H9 (cell line): ENCODE measurements at regions not wholly inside any gene's neighbourhood (a gene's known extent, or its start where the extent isn't known, plus 50 kb on each side); places are given as distances from the start of the nearest gene placed in this dataset.

Source experiments
- DNase-seq: peaks from one replicate; pipeline ENCODE4 v3.0.0-alpha.2; 2017
- H2AFZ ChIP-seq: one replicate; pipeline ENCODE4 v1.6.1; 2013; ENCODE audit warnings: mild to moderate bottlenecking, low read length, control low read depth, moderate library complexity
- H2AK5ac ChIP-seq: 2 replicates; pipeline ENCODE4 v1.6.1; 2013; ENCODE audit warnings: low read length, control low read depth, mixed read lengths; ENCODE audit not compliant: insufficient read length
- H2BK120ac ChIP-seq: one replicate; pipeline ENCODE4 v1.6.1; 2013; ENCODE audit warnings: low read depth, mild to moderate bottlenecking, low read length, control low read depth, inconsistent platforms; ENCODE audit not compliant: poor library complexity, severe bottlenecking
- H2BK12ac ChIP-seq: 2 replicates; pipeline ENCODE4 v1.6.1; 2013; ENCODE audit warnings: low read length, control low read depth, mixed read lengths, low read depth; ENCODE audit not compliant: insufficient read length
- H2BK15ac ChIP-seq: 2 replicates; pipeline ENCODE4 v1.6.1; 2013; ENCODE audit warnings: low read depth, low read length, control low read depth
- H2BK20ac ChIP-seq: one replicate; pipeline ENCODE4 v1.6.1; 2013; ENCODE audit warnings: low read depth, mild to moderate bottlenecking, low read length, control low read depth, inconsistent platforms; ENCODE audit not compliant: poor library complexity, severe bottlenecking
- H2BK5ac ChIP-seq: 2 replicates; pipeline ENCODE4 v1.6.1; 2013; ENCODE audit warnings: low read length, control low read depth, mixed read lengths; ENCODE audit not compliant: insufficient read length
- H3K14ac ChIP-seq: 2 replicates; pipeline ENCODE4 v1.6.1; 2013; ENCODE audit warnings: low read length, control low read depth; ENCODE audit not compliant: insufficient read depth
- H3K18ac ChIP-seq: 2 replicates; pipeline ENCODE4 v1.6.1; 2013; ENCODE audit warnings: low read depth, mild to moderate bottlenecking, mixed read lengths, low read length, control low read depth; ENCODE audit not compliant: insufficient read length
- H3K23ac ChIP-seq: 2 replicates; pipeline ENCODE4 v1.6.1; 2013; ENCODE audit warnings: low read length, control low read depth, mixed read lengths, low read depth; ENCODE audit not compliant: insufficient read length
- H3K23me2 ChIP-seq: 2 replicates; pipeline ENCODE4 v1.6.1; 2013; ENCODE audit warnings: low read depth, mild to moderate bottlenecking, mixed read lengths, low read length, control low read depth; ENCODE audit not compliant: insufficient read length, poor library complexity, severe bottlenecking
- H3K27ac ChIP-seq: 2 replicates; pipeline ENCODE4 v1.5.1; 2013; ENCODE audit warnings: low read length, control low read depth, mixed read lengths, low read depth; ENCODE audit not compliant: insufficient read length
- H3K27me3 ChIP-seq: 2 replicates; pipeline ENCODE4 v1.6.1; 2013; ENCODE audit warnings: low read length, control low read depth, inconsistent platforms; ENCODE audit not compliant: insufficient read depth
- H3K4ac ChIP-seq: 2 replicates; pipeline ENCODE4 v1.6.1; 2013; ENCODE audit warnings: low read depth, mild to moderate bottlenecking, control low read depth, inconsistent platforms, low read length, moderate library complexity
- H3K4me1 ChIP-seq: 2 replicates; pipeline ENCODE4 v1.6.1; 2013; ENCODE audit warnings: low read length, control low read depth, inconsistent platforms; ENCODE audit not compliant: insufficient read depth
- H3K4me2 ChIP-seq: 2 replicates; pipeline ENCODE4 v1.6.1; 2013; ENCODE audit warnings: low read length, control low read depth, mixed read lengths; ENCODE audit not compliant: insufficient read length, insufficient read depth
- H3K56ac ChIP-seq: 2 replicates; pipeline ENCODE4 v1.6.1; 2013; ENCODE audit warnings: low read depth, mild to moderate bottlenecking, mixed read lengths, low read length, control low read depth; ENCODE audit not compliant: insufficient read length
- H3K79me1 ChIP-seq: 2 replicates; pipeline ENCODE4 v1.6.1; 2013; ENCODE audit warnings: low read depth, mild to moderate bottlenecking, moderate library complexity, low read length, control low read depth, inconsistent platforms; ENCODE audit not compliant: insufficient read depth, poor library complexity, severe bottlenecking
- H3K79me2 ChIP-seq: 2 replicates; pipeline ENCODE4 v1.6.1; 2013; ENCODE audit warnings: low read length, control low read depth, inconsistent platforms; ENCODE audit not compliant: insufficient read depth
- H3K9ac ChIP-seq: 2 replicates; pipeline ENCODE4 v1.6.1; 2013; ENCODE audit warnings: low read length, control low read depth, mixed read lengths; ENCODE audit not compliant: insufficient read length; ENCODE audit errors: extremely low read depth
- H3K9me3 ChIP-seq: one replicate; pipeline ENCODE4 v1.6.1; 2013; ENCODE audit warnings: low read depth, low read length, inconsistent platforms; ENCODE audit not compliant: control insufficient read depth
- H3T11ph ChIP-seq: one replicate; pipeline ENCODE4 v1.6.1; 2013; ENCODE audit warnings: mild to moderate bottlenecking, low read length, control low read depth, inconsistent platforms
- H4K20me1 ChIP-seq: one replicate; pipeline ENCODE4 v1.6.1; 2013; ENCODE audit not compliant: control insufficient read depth, insufficient read length, insufficient read depth
- H4K5ac ChIP-seq: 2 replicates; pipeline ENCODE4 v1.6.1; 2013; ENCODE audit warnings: low read depth, mild to moderate bottlenecking, mixed read lengths, low read length, control low read depth; ENCODE audit not compliant: insufficient read length
- H4K8ac ChIP-seq: replicated peaks from 2 replicates; pipeline ENCODE4 v1.6.1; 2013; ENCODE audit warnings: low read length, control low read depth, mixed read lengths, low read depth; ENCODE audit not compliant: insufficient read length
- H4K91ac ChIP-seq: 2 replicates; pipeline ENCODE4 v1.6.1; 2013; ENCODE audit warnings: low read depth, mild to moderate bottlenecking, moderate library complexity, mixed read lengths, low read length, control low read depth; ENCODE audit not compliant: insufficient read length
- H3K27ac Mint-ChIP-seq, 3 experiments: 2 replicates in 2 of 3; 3 replicates in 1 of 3; pipeline ENCODE4 v1.8.0; 2020 to 2021; ENCODE audit warnings: mixed read lengths in 3 of 3, mild to moderate bottlenecking in 1 of 3, moderate library complexity in 1 of 3
- H3K27me3 Mint-ChIP-seq: 2 replicates; pipeline ENCODE4 v1.8.0; 2021; ENCODE audit warnings: low read depth, mild to moderate bottlenecking, moderate library complexity, mixed read lengths
- H3K36me3 Mint-ChIP-seq, 3 experiments: 2 replicates in 2 of 3; 3 replicates in 1 of 3; pipeline ENCODE4 v1.8.0; 2020 to 2021; ENCODE audit warnings: low read depth in 3 of 3, mixed read lengths in 3 of 3; ENCODE audit not compliant: insufficient read depth in 1 of 3
- H3K4me1 Mint-ChIP-seq, 2 experiments: 2 replicates each; pipeline ENCODE4 v1.8.0; 2020; ENCODE audit warnings: mixed read lengths in 2 of 2
- H3K4me3 Mint-ChIP-seq, 2 experiments: 2 replicates in 1 of 2; 3 replicates in 1 of 2; pipeline ENCODE4 v1.8.0; 2020 to 2021; ENCODE audit warnings: mild to moderate bottlenecking in 2 of 2, mixed read lengths in 2 of 2, moderate library complexity in 1 of 2
- H3K9me3 Mint-ChIP-seq, 2 experiments: 2 replicates in 1 of 2; 3 replicates in 1 of 2; pipeline ENCODE4 v1.8.0; 2020; ENCODE audit warnings: mild to moderate bottlenecking in 2 of 2, mixed read lengths in 2 of 2, moderate library complexity in 1 of 2
- WGBS: extraction: QIAGEN DNeasy Blood & Tissue Kit; methylation state at CpG from one replicate; pipeline ENCODE4 v1.1.7; 2013; ENCODE audit warnings: missing lambda C conversion rate, low lambda C conversion rate, mixed read lengths; ENCODE audit not compliant: insufficient read length; ENCODE audit errors: extremely low coverage; 5-methylcytosine and 5-hydroxymethylcytosine counted together
- TF ChIP-seq, protein P1 (sequence below): fragments of 200-600 bp; sonication (generic); conservative IDR thresholded peaks from 3 replicates; pipeline ENCODE4 v1.8.0; 2021; ENCODE audit warnings: antibody characterized with exemption, mild to moderate bottlenecking

- H3K4ac ChIP-seq = no peak overlapping the region
- H3K4me2 ChIP-seq = no peak overlapping the region
- Mint-ChIP-seq H3K36me3 (no peaks in the 10 kb centered on the region; a peak in 1 of 7 replicates), H3K4me1 (no peaks in the 10 kb centered on the region), H3K4me3 (no peak overlapping the region), H3K9me3 (peaks cover 2 to 33% of the 10 kb centered on the region in 2 experiments; a peak in 4 of 5 replicates), H3K27me3 (no peaks in the 10 kb centered on the region; the same call in 1 of the 2 replicates), H3K27ac (no peak overlapping the region)
- no peaks in the 10 kb centered on the region for H4K20me1 ChIP-seq
- H3K23ac ChIP-seq = no peak overlapping the region
- no peak overlapping the region for H4K91ac ChIP-seq
- WGBS = no CpG with 5 or more reads among the region's 1 CpG
- no peak for DNase-seq
- H3K56ac ChIP-seq = no peak overlapping the region
- H3T11ph ChIP-seq = no peak overlapping the region
- TF ChIP-seq, protein P1, sequence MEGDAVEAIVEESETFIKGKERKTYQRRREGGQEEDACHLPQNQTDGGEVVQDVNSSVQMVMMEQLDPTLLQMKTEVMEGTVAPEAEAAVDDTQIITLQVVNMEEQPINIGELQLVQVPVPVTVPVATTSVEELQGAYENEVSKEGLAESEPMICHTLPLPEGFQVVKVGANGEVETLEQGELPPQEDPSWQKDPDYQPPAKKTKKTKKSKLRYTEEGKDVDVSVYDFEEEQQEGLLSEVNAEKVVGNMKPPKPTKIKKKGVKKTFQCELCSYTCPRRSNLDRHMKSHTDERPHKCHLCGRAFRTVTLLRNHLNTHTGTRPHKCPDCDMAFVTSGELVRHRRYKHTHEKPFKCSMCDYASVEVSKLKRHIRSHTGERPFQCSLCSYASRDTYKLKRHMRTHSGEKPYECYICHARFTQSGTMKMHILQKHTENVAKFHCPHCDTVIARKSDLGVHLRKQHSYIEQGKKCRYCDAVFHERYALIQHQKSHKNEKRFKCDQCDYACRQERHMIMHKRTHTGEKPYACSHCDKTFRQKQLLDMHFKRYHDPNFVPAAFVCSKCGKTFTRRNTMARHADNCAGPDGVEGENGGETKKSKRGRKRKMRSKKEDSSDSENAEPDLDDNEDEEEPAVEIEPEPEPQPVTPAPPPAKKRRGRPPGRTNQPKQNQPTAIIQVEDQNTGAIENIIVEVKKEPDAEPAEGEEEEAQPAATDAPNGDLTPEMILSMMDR = no peak
- H3K4me1 ChIP-seq = no peaks in the 10 kb centered on the region
- H3K27me3 ChIP-seq = no peaks in the 10 kb centered on the region
- no peaks in the 10 kb centered on the region for H3K23me2 ChIP-seq
- H3K14ac ChIP-seq = no peak overlapping the region
- H2BK12ac ChIP-seq = no peak overlapping the region
- no peak overlapping the region for H2BK5ac ChIP-seq
- no peaks in the 10 kb centered on the region for H3K79me2 ChIP-seq
- no peak overlapping the region for H2AFZ ChIP-seq
- no peaks in the 10 kb centered on the region for H3K79me1 ChIP-seq
- H2BK120ac ChIP-seq = no peak overlapping the region
- H4K8ac ChIP-seq = no peak overlapping the region
- H2BK15ac ChIP-seq = no peak overlapping the region
- H3K27ac ChIP-seq = no peak overlapping the region
- no peak overlapping the region for H2AK5ac ChIP-seq
- no peak overlapping the region for H3K18ac ChIP-seq
- no peak overlapping the region for H3K9ac ChIP-seq
- H4K5ac ChIP-seq = no peak overlapping the region
- no peak overlapping the region for H2BK20ac ChIP-seq
- H3K9me3 ChIP-seq = no peaks in the 10 kb centered on the region
Measured at GRCh38 chr21:23578027-23578426, 2029.3 kb downstream of the MRPL39 start.
